Natural killer cell (primary cell): ENCODE measurements at regions not wholly inside any gene's neighbourhood (a gene's known extent, or its start where the extent isn't known, plus 50 kb on each side); places are given as distances from the start of the nearest gene placed in this dataset.
"Not testable (repeated sequence)": the region's sequence is repeated elsewhere in the genome, so short reads cannot be mapped to it uniquely, and the experiment has no call there.

Source experiments
- ATAC-seq, 3 donors: fragments of 150-1000 bp in 2 of 3; fragments of 200-7000 bp in 1 of 3; cut with Tn5 transposase; 1 replicate in 1 of 3; 2 replicates in 2 of 3; pipeline ENCODE4 v1.10.0; 2021; ENCODE audit warnings: mild to moderate bottlenecking in 2 of 3, moderate library complexity in 2 of 3
- DNase-seq, 2 donors: peaks; one replicate each; pipeline versions ENCODE4 v3.0.0 to v3.0.0-alpha.2; 2013 to 2021; ENCODE audit warnings: mixed read lengths in 1 of 2
- H3K27ac ChIP-seq: one replicate; pipeline ENCODE4 v1.5.1; 2013; ENCODE audit warnings: mild to moderate bottlenecking, low read length
- H3K27me3 ChIP-seq: one replicate; pipeline ENCODE4 v1.6.1; 2013; ENCODE audit warnings: low read length; ENCODE audit not compliant: control insufficient read depth, insufficient read depth
- H3K36me3 ChIP-seq: one replicate; pipeline ENCODE4 v1.6.1; 2013; ENCODE audit warnings: low read length; ENCODE audit not compliant: control insufficient read depth, insufficient read depth
- H3K4me1 ChIP-seq: one replicate; pipeline ENCODE4 v1.6.1; 2013; ENCODE audit warnings: low read length; ENCODE audit not compliant: control insufficient read depth, insufficient read depth
- H3K4me3 ChIP-seq: one replicate; pipeline ENCODE4 v1.5.1; 2013; ENCODE audit warnings: low read length
- H3K9me3 ChIP-seq: one replicate; pipeline ENCODE4 v1.6.1; 2013; ENCODE audit warnings: low read length; ENCODE audit not compliant: control insufficient read depth, insufficient read depth
- H3K27ac Mint-ChIP-seq, 2 donors: one replicate each; pipeline ENCODE4 v1.8.0; 2022; ENCODE audit warnings: mild to moderate bottlenecking in 2 of 2, mixed read lengths in 2 of 2, moderate library complexity in 1 of 2
- H3K27me3 Mint-ChIP-seq, 2 donors: one replicate each; pipeline ENCODE4 v1.8.0; 2022; ENCODE audit warnings: low read depth in 2 of 2, mixed read lengths in 2 of 2
- H3K36me3 Mint-ChIP-seq: one replicate; pipeline ENCODE4 v1.8.0; 2022; ENCODE audit warnings: mixed read lengths
- H3K4me1 Mint-ChIP-seq, 2 donors: one replicate each; pipeline ENCODE4 v1.8.0; 2022; ENCODE audit warnings: mixed read lengths in 2 of 2
- H3K4me3 Mint-ChIP-seq: one replicate; pipeline ENCODE4 v1.8.0; 2022; ENCODE audit warnings: mild to moderate bottlenecking, moderate library complexity, mixed read lengths
- H3K9me3 Mint-ChIP-seq, 2 donors: one replicate each; pipeline ENCODE4 v1.8.0; 2022; ENCODE audit warnings: mixed read lengths in 2 of 2
- CTCF ChIP-seq: fragments of 200-600 bp; IDR thresholded peaks from one replicate; pipeline ENCODE4 v1.8.0; 2022; ENCODE audit warnings: antibody characterized with exemption
- WGBS: methylation state at CpG from one replicate; pipeline ENCODE4 v1.1.7; 2013; ENCODE audit warnings: missing lambda C conversion rate; ENCODE audit not compliant: insufficient coverage; 5-methylcytosine and 5-hydroxymethylcytosine counted together
- intact Hi-C: fragments of 100-400 bp; cut with micrococcal nuclease; formaldehyde crosslinking; loops from one replicate; pipeline ENCODE4 v1.14.2; 2022

GRCh38 chr10:27297844-27298521, 57.4 kb upstream of the ACBD5 start:
- TF ChIP-seq CTCF = no peak
- Mint-ChIP-seq H3K4me3 (no peak overlapping the region), H3K36me3 (no peaks in the 10 kb centered on the region), H3K9me3 (no peaks in the 10 kb centered on the region), H3K4me1 (no peaks in the 10 kb centered on the region), H3K27me3 (peaks cover 6 to 9% of the 10 kb centered on the region in 2 donors), H3K27ac (no peak overlapping the region)
- H3K27me3 ChIP-seq = no peaks in the 10 kb centered on the region
- no peaks in the 10 kb centered on the region for H3K4me1 ChIP-seq
- 58% methylated on average over 4 of the region's 6 CpGs for WGBS
- no peaks in the 10 kb centered on the region for H3K36me3 ChIP-seq
- no peak overlapping the region for H3K4me3 ChIP-seq
- ATAC-seq = no peak
- no peak overlapping the region for H3K27ac ChIP-seq
- no peak for DNase-seq
- H3K9me3 ChIP-seq = no peaks in the 10 kb centered on the region
- intact Hi-C loops = no loop called here

- intact Hi-C loops, H3K36me3 ChIP-seq, H3K27me3 ChIP-seq, H3K4me1 Mint-ChIP-seq, H3K27ac ChIP-seq, H3K9me3 Mint-ChIP-seq, H3K4me1 ChIP-seq, H3K9me3 ChIP-seq, ATAC-seq, H3K27me3 Mint-ChIP-seq, H3K36me3 Mint-ChIP-seq, DNase-seq, H3K27ac Mint-ChIP-seq, H3K4me3 ChIP-seq, H3K4me3 Mint-ChIP-seq: not testable (repeated sequence)
- WGBS = 75% methylated on average over 4 of the region's 26 CpGs
Observed at GRCh38 chr10:27296285-27296684, 55.7 kb upstream of the ACBD5 start.

GRCh38 chr10:27291253-27291895, 50.8 kb upstream of the ACBD5 start:
- Mint-ChIP-seq H3K27ac (peak overlapping the region; percentile 51 to 67), H3K4me3 (peak overlapping the region; percentile 71), H3K4me1 (peaks cover 9 to 11% of the 10 kb centered on the region in 2 donors)
- intact Hi-C loops, H3K27ac ChIP-seq, H3K36me3 Mint-ChIP-seq, H3K9me3 Mint-ChIP-seq, H3K27me3 Mint-ChIP-seq, H3K9me3 ChIP-seq, H3K36me3 ChIP-seq, H3K27me3 ChIP-seq, H3K4me1 ChIP-seq: not testable (repeated sequence)
- 79% methylated on average over 2 of the region's 5 CpGs for WGBS
- peak in 1 of 3 donors; percentile 54 for ATAC-seq
- H3K4me3 ChIP-seq = peak overlapping the region; percentile 13
- DNase-seq = peak in 1 of 2 donors; percentile 6
